ENCODE measurements at regions not wholly inside any gene's neighbourhood (a gene's known extent, or its start where the extent isn't known, plus 50 kb on each side); places are given as distances from the start of the nearest gene placed in this dataset.

GRCh38 chr21:35417762-35418161 lies 368.7 kb upstream of the RUNX1 start:
- TF ChIP-seq NR2C2 (CRISPR knock-in tag; IDR thresholded peaks at IDR 0.05; ENCODE audit: borderline replicate concordance) (no peak), FOXM1 (CRISPR knock-in tag; IDR thresholded peaks at IDR 0.05) (no peak), ZNF138 (CRISPR knock-in tag; IDR thresholded peaks at IDR 0.05; ENCODE audit: low read depth) (no peak)

All from HepG2 (cell line).